ENCODE measurements at regions not wholly inside any gene's neighbourhood (a gene's known extent, or its start where the extent isn't known, plus 50 kb on each side); places are given as distances from the start of the nearest gene placed in this dataset.
A peak's percentile ranks its signal among the peaks of the same experiment; 100 is the strongest.

DNA sequence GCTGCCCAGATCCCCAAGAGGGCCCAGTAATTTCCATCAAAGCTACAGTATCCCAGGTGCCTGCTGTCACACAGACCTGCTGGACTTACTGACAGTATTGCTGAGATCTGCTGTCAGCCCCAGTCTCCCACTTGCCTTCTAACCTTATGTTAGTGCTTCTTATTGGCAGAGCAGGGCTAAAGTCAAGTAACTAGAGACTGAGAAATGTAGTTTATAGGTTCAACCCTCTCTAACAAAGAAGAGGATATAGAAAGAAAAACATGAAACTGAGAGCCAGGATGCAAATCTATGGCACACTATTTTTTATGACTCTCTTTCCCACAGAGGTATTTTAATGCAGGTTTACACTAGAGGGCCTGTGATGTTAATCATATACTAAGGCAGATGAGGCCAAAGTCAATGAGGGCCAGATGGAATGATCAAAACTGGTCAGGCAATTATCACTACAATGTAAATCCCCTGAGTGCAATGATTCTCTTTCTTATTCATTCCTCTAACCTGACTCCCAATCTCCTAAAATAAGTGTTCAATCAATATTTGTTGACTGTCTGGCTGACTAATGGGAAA, 781.9 kb downstream of the VRK1 start:
- no peak for DNase-seq (ENCODE audit: low read depth)

- DNase-seq (ENCODE audit: low read depth) = no peak
These were observed 783.8 kb downstream of the VRK1 start for GRCh38 chr14:97581016-97581415.

- no peak for DNase-seq (ENCODE audit: low read depth)
These were observed 784.8 kb downstream of the VRK1 start for GRCh38 chr14:97582022-97582421.

DNA sequence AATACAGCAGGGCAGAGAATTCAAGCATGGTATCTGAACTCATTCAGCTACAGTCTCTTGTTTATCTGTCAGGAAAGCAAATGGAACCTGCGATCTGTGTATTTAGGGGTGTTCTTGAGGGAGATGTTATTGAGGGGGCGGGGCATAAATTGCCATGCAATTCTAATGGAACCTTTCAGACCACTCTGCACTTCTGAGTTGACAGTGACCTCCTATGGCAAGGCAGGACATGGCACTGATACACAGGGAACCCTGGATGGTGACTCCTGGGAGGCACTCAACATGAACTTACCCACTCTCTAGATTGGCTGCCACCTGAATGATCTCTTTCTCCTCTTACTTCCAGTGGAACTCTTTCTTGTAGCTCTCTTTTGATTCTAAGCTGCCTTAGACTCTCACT, 787.3 kb downstream of the VRK1 start:
- DNase-seq (ENCODE audit: low read depth) = no peak

- DNase-seq (ENCODE audit: low read depth) = no peak
These were observed 795.3 kb downstream of the VRK1 start for GRCh38 chr14:97592341-97592980.

- DNase-seq (ENCODE audit: low read depth) = no peak
These were observed 797.1 kb downstream of the VRK1 start for GRCh38 chr14:97594306-97594705.

- DNase-seq (ENCODE audit: low read depth) = no peak
These were observed 805.4 kb downstream of the VRK1 start for GRCh38 chr14:97602438-97603117.

GRCh38 chr14:97603201-97603600, 806.0 kb downstream of the VRK1 start:
- no peak for DNase-seq (ENCODE audit: low read depth)

DNA sequence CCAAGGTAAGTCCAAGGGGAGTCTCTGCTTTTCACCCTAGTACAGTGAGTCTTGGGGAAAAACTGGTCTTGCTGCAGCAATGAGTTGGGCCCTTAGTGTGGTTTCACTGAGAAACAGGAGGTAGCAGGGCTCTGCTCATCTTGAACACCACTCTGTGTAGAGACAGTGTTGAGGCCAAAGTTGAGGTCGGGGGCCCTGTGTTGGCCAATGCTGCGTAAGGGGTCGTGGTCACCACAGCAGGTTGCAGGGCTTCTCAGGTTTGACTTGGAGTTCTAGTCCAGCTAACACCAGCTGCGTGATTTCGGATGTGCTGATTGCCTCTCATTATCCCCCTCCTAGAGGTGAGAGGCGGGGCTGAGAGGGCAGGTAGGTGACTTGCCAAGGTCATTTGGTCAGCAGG, 807.5 kb downstream of the VRK1 start:
- no peak for DNase-seq (ENCODE audit: low read depth)

DNA sequence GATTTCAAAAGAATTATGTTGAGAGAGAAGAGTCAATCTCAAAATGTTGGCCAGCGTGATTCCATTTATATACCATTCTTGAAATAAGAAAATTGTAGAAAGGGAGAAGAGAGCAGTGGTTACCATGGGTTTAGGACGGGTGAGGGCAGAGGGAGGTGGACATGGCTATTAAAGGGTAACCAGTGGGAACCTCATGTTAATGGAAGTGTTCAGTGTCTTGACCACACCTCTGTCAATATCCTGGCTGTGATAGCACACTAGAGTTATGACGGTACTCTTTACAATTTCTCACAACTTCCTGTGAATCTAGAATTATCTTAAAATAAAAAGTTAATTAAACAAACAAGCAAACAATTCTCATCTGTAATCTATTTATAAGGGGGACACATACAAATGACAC, 821.2 kb downstream of the VRK1 start:
- no peak for DNase-seq (ENCODE audit: low read depth)

DNA sequence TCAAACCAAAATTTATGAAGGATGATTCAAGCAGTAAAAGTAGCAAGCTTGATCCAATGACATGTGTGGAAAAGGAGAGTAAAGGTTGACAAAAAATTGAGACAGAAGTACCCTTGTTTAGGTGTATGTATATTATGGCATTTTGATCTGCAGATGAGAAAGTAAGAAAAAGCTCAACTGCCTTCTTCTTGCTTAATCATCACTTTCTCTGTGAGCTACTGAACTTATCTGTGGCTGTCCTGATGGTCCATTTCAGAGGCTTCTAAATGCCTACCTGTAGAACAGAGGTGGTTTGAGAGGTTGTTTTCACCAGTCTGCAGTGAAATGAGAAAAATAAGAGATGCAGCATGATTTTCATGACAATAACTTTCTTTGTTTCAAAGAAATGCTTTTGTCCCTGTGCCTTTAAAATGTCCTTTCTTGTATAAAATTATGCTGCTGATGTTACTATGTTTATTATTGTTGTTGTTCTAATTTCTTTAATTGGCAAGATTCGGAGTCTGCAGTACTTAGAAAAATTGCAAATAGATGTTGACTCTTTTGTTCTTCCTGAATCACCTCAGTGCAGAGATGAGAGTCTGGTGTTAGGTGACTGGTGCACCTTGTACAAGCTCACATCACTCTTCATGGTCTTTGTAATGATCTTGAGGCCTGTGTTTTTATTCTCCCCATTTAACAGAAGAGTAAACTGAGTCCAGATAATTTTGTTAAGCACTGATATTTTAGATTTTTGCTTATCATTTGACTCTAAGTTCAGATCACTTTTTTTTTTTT, 821.9 kb downstream of the VRK1 start:
- no peak for DNase-seq (ENCODE audit: low read depth)

DNA sequence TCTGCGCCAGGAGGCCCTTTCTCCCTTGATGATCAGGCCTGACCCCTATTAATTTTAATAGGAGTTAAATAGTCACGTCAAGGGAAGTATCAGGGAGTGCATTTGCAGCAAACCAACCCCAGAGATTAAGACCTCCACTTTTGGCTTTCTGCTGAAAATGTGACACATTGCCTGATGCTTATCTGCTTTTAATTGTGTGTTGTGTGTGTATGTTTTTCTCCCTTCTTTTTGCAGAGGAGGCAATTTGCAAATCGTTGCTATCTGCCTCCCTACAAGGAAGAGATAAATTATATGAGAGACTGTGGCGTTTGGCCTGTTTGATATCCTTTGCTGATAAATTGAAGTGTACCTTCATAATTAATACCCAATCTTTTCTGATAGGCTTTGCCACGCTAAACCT, 822.9 kb downstream of the VRK1 start:
- no peak for DNase-seq (ENCODE audit: low read depth)

DNA sequence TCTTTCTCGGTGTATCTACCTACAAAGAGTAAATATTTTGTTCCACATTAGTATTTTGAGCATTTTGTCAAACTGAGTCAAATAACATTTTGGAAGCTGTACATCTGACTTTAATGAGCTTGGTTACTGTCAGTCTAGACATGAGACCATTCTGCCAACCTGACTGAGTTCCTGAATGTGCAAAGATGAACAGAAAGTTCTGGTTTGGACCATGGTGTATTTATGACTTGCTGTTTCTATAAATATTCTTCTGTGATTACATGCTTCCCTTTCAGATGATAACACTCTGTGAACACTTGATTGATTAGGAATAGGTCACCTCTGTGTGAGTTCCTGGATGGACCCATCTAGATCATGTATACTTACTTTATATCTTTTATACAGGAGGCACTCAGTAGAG, 827.8 kb downstream of the VRK1 start:
- no peak for DNase-seq (ENCODE audit: low read depth)

- DNase-seq (ENCODE audit: low read depth) = no peak
These were observed 828.3 kb downstream of the VRK1 start for GRCh38 chr14:97625477-97625876.

GRCh38 chr14:97626088-97626487, 828.9 kb downstream of the VRK1 start:
- DNase-seq (ENCODE audit: low read depth) = no peak

GRCh38 chr14:97630249-97630648, 833.1 kb downstream of the VRK1 start:
- DNase-seq (ENCODE audit: low read depth) = no peak

- no peak for DNase-seq (ENCODE audit: low read depth)
These were observed 836.1 kb downstream of the VRK1 start for GRCh38 chr14:97633131-97633738.

DNA sequence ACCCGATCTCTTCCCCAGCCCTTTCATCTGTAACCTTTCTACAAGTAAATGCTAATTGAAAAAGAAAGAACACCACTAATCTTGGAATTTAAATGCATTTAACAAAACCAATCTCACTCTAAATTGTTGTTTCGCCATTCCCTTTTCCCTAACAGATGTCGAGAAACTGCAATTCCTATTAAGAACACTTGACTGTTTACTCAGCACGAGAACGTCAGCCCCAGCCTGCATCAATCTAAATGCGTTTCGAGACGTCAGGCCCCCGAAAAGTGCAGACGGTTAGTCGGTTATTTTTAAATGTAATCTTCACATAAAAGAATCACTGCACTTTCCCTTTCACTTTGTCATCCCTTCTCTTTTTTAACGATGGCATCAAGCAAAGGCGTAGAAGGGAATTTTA, 837.6 kb downstream of the VRK1 start:
- peak; percentile 2 for DNase-seq (ENCODE audit: low read depth)

DNA sequence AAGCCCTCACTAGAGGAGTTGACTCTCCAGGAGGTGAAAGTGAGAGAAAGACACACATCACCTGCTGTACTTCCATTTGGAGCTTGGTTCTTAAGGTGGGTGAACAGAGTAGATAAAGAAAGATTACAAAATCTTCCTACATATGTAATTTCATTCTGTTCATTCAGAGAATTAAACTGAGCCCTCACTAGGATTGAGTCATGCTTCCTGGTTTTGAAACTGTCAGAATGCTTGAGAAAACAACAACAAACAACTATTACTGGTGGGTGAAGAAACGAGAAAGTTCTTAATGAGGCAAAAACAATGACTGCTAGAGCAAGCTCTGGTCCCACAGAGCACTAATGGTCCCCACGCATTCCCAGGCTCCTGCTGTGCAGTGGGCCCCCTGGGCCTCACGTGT, 841.7 kb downstream of the VRK1 start:
- DNase-seq (ENCODE audit: low read depth) = peak; percentile 1

- DNase-seq (ENCODE audit: low read depth) = no peak
These were observed 842.8 kb downstream of the VRK1 start for GRCh38 chr14:97640031-97640430.

DNA sequence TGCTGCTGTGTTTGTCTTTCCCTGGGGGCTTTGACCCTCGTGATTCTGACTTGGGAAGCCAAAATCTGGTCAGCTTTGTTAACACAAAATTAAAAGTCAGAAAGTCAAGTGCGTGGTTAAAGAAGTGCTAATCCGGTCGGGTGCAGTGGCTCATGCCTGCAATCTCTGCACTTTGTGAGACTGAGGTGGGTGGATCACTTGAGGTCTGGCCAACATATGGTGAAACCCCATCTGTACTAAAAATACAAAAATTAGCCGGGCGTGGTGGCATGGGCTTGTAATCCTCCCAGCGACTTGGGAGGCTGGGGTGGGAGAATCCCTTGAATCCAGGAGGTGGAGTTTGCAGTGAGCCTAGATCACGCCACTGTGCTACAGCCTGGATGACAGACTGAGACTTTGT, 844.6 kb downstream of the VRK1 start:
- DNase-seq (ENCODE audit: low read depth) = no peak

- DNase-seq (ENCODE audit: low read depth) = no peak
These were observed 845.4 kb downstream of the VRK1 start for GRCh38 chr14:97642631-97643030.
